ENCODE measurements at regions not wholly inside any gene's neighbourhood (a gene's known extent, or its start where the extent isn't known, plus 50 kb on each side); places are given as distances from the start of the nearest gene placed in this dataset.

DNA sequence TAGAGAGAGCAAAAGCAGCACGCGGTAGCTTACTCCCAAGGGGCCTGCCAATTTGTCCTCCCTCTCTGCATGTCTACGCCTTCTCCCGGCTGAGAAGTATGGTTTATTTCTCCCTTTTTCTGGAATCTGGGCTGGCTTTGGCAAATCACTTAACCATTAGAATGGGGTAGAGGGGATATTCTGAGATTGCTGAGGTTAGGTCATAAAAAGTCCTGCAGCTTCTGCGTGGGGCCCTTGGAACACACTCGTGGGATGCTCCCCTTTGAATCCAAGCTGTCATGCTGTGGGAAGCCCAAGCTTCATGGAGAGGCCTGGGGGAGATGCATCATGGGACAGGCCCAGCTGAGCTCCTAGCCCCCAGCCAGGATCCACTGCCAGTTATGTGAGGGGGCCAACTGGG, 403.6 kb upstream of the MAF start:
- TF ChIP-seq POLR2A (IDR thresholded peaks at IDR 0.05): no peak
- TF ChIP-seq, protein P1, sequence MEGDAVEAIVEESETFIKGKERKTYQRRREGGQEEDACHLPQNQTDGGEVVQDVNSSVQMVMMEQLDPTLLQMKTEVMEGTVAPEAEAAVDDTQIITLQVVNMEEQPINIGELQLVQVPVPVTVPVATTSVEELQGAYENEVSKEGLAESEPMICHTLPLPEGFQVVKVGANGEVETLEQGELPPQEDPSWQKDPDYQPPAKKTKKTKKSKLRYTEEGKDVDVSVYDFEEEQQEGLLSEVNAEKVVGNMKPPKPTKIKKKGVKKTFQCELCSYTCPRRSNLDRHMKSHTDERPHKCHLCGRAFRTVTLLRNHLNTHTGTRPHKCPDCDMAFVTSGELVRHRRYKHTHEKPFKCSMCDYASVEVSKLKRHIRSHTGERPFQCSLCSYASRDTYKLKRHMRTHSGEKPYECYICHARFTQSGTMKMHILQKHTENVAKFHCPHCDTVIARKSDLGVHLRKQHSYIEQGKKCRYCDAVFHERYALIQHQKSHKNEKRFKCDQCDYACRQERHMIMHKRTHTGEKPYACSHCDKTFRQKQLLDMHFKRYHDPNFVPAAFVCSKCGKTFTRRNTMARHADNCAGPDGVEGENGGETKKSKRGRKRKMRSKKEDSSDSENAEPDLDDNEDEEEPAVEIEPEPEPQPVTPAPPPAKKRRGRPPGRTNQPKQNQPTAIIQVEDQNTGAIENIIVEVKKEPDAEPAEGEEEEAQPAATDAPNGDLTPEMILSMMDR (IDR thresholded peaks at IDR 0.05): no peak
